ENCODE measurements at regions not wholly inside any gene's neighbourhood (a gene's known extent, or its start where the extent isn't known, plus 50 kb on each side); places are given as distances from the start of the nearest gene placed in this dataset.

DNA sequence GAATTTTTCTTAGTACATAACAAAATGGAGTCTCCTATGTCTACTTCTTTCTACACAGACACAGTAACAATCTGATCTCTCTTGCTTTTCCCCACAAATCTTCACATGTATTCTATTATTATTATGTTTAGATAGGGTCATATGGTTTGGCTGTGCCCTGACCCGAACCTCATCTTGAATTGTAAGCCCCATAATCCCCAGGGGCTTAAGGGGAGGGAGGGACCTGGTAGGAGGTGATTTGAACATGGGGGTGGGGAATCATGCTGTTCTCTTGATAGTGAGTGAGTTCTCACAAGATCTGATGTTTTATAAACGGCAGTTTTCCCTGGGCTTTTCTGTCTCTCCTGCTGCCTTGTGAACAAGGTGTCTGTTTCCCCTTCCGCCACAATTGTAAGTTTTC lies 86.7 kb upstream of the SELENOK start:
- H3K9me1 ChIP-seq (ENCODE audit: control insufficient read depth, extremely low read depth, insufficient read depth, low read length), result no peaks in the 10 kb centered on the region
- no peak overlapping the region for H3K4me2 ChIP-seq (ENCODE audit: control insufficient read depth, extremely low read depth, insufficient read depth, low read depth, low read length)
- H3K4me3 ChIP-seq (ENCODE audit: control insufficient read depth in 2 of 3, extremely low read depth in 1 of 3, insufficient read depth in 2 of 3, low read depth in 1 of 3, low read length in 3 of 3), result no peak overlapping the region
- DNase-seq (ENCODE audit: low read depth, low spot score) (no peak), FAIRE-seq (no peak)
- peaks cover 4% of the 10 kb centered on the region for H3K27me3 ChIP-seq (ENCODE audit: control insufficient read depth, extremely low read depth, insufficient read depth, low read length)
- H3K4me1 ChIP-seq (ENCODE audit: control insufficient read depth, extremely low read depth, insufficient read depth, low read length), result no peaks in the 10 kb centered on the region
- H2AFZ ChIP-seq (ENCODE audit: control insufficient read depth, low read length), result no peak overlapping the region
- H3K27ac ChIP-seq (ENCODE audit: control insufficient read depth, insufficient read depth, low read length), result no peak overlapping the region
- no peaks in the 10 kb centered on the region for H3K36me3 ChIP-seq (ENCODE audit: control insufficient read depth in 2 of 2, extremely low read depth in 1 of 2, insufficient read depth in 2 of 2, low read length in 2 of 2)
- no peak overlapping the region for H3K9ac ChIP-seq (ENCODE audit: control insufficient read depth, extremely low read depth, insufficient read depth, low read length)
- H3K79me2 ChIP-seq (ENCODE audit: control insufficient read depth, insufficient read depth, low read length), result no peaks in the 10 kb centered on the region
- no peaks in the 10 kb centered on the region for H4K20me1 ChIP-seq (ENCODE audit: control insufficient read depth, extremely low read depth, insufficient read depth, low read length)
- dilution Hi-C loops (cut with MboI; ENCODE audit: extremely low pct_ligation_motif_present, low sequenced_read_pairs), result no loop called here
- TF ChIP-seq, protein P1, sequence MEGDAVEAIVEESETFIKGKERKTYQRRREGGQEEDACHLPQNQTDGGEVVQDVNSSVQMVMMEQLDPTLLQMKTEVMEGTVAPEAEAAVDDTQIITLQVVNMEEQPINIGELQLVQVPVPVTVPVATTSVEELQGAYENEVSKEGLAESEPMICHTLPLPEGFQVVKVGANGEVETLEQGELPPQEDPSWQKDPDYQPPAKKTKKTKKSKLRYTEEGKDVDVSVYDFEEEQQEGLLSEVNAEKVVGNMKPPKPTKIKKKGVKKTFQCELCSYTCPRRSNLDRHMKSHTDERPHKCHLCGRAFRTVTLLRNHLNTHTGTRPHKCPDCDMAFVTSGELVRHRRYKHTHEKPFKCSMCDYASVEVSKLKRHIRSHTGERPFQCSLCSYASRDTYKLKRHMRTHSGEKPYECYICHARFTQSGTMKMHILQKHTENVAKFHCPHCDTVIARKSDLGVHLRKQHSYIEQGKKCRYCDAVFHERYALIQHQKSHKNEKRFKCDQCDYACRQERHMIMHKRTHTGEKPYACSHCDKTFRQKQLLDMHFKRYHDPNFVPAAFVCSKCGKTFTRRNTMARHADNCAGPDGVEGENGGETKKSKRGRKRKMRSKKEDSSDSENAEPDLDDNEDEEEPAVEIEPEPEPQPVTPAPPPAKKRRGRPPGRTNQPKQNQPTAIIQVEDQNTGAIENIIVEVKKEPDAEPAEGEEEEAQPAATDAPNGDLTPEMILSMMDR (optimal IDR thresholded peaks at IDR 0.05 in 1 of 3, IDR thresholded peaks at IDR 0.05 in 1 of 3, conservative IDR thresholded peaks at IDR 0.05 in 1 of 3; ENCODE audit: extremely low read depth in 1 of 3, insufficient read depth in 2 of 3, low read length in 3 of 3), result no peak
- no peak for TF ChIP-seq EZH2 (IDR thresholded peaks at IDR 0.05; ENCODE audit: low read length)
- no peaks in the 10 kb centered on the region for H3K9me3 ChIP-seq (ENCODE audit: control insufficient read depth, low read depth, low read length)

DNA sequence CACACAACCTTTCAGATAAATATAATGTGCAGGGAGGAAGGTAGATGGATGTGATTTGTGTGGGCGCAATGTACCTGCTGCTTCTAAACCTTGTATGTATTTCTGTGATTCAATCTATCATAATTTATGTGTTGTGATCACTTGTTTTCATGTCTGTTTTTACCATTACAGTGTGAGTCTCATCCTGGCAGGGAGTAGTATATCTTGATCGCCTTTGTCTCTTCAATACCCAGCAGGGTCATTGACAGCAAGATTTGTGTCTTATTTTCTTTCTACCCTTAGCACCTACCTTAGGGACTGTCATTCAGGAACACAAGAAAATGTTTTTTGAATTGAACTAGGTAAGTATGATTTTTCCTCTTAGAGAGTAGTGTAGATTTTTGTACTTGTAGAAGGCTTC lies 83.7 kb upstream of the SELENOK start:
- Histone ChIP-seq H3K79me2 (ENCODE audit: control insufficient read depth, insufficient read depth, low read length) (no peaks in the 10 kb centered on the region), H3K27me3 (ENCODE audit: control insufficient read depth, extremely low read depth, insufficient read depth, low read length) (peaks cover under 1% of the 10 kb centered on the region), H2AFZ (ENCODE audit: control insufficient read depth, low read length) (no peak overlapping the region), H3K4me2 (ENCODE audit: control insufficient read depth, extremely low read depth, insufficient read depth, low read depth, low read length) (no peak overlapping the region), H3K9me1 (ENCODE audit: control insufficient read depth, extremely low read depth, insufficient read depth, low read length) (no peaks in the 10 kb centered on the region), H3K9ac (ENCODE audit: control insufficient read depth, extremely low read depth, insufficient read depth, low read length) (no peak overlapping the region), H3K4me1 (ENCODE audit: control insufficient read depth, extremely low read depth, insufficient read depth, low read length) (no peaks in the 10 kb centered on the region), H4K20me1 (ENCODE audit: control insufficient read depth, extremely low read depth, insufficient read depth, low read length) (no peaks in the 10 kb centered on the region), H3K27ac (ENCODE audit: control insufficient read depth, insufficient read depth, low read length) (no peak overlapping the region), H3K9me3 (ENCODE audit: control insufficient read depth, low read depth, low read length) (no peaks in the 10 kb centered on the region), H3K36me3 (ENCODE audit: control insufficient read depth in 2 of 2, extremely low read depth in 1 of 2, insufficient read depth in 2 of 2, low read length in 2 of 2) (no peaks in the 10 kb centered on the region), H3K4me3 (ENCODE audit: control insufficient read depth in 2 of 3, extremely low read depth in 1 of 3, insufficient read depth in 2 of 3, low read depth in 1 of 3, low read length in 3 of 3) (no peak overlapping the region)
- FAIRE-seq (no peak), DNase-seq (ENCODE audit: low read depth, low spot score) (no peak)
- dilution Hi-C loops (cut with MboI; ENCODE audit: extremely low pct_ligation_motif_present, low sequenced_read_pairs), result no loop called here
- TF ChIP-seq, protein P1 (optimal IDR thresholded peaks at IDR 0.05 in 1 of 3, IDR thresholded peaks at IDR 0.05 in 1 of 3, conservative IDR thresholded peaks at IDR 0.05 in 1 of 3; ENCODE audit: extremely low read depth in 1 of 3, insufficient read depth in 2 of 3, low read length in 3 of 3), result no peak
- TF ChIP-seq EZH2 (IDR thresholded peaks at IDR 0.05; ENCODE audit: low read length), result no peak
